SK-N-SH treated with all-trans-retinoic acid at 6 μM for 48 hours (cell line): ENCODE measurements at regions not wholly inside any gene's neighbourhood (a gene's known extent, or its start where the extent isn't known, plus 50 kb on each side); places are given as distances from the start of the nearest gene placed in this dataset.

Experiments
- ARNTL ChIP-seq: fragments of 450-650 bp; formaldehyde crosslinking; IDR thresholded peaks from 2 replicates; pipeline ENCODE4 v1.5.0; 2020; ENCODE audit warnings: low read depth, mild to moderate bottlenecking, moderate library complexity, borderline replicate concordance
- CSDC2 ChIP-seq: fragments of 250-450 bp; sonication (Bioruptor Pico); IDR thresholded peaks from 2 replicates; pipeline ENCODE4 v1.5.0; 2020; ENCODE audit warnings: mild to moderate bottlenecking, moderate library complexity
- GLIS3 ChIP-seq: fragments of 250-450 bp; sonication (Bioruptor Pico); IDR thresholded peaks from 2 replicates; pipeline ENCODE4 v1.5.0; 2020; ENCODE audit warnings: mild to moderate bottlenecking, moderate library complexity
- RARB ChIP-seq: fragments of 250-450 bp; sonication (Bioruptor Pico); IDR thresholded peaks from 2 replicates; pipeline ENCODE4 v1.8.0; 2021; ENCODE audit warnings: mild to moderate bottlenecking, moderate library complexity
- ZC3H10 ChIP-seq: fragments of 250-450 bp; sonication (Bioruptor Pico); IDR thresholded peaks from 2 replicates; pipeline ENCODE4 v1.5.1; 2021; ENCODE audit warnings: mild to moderate bottlenecking, moderate library complexity
- ZFP3 ChIP-seq: fragments of 250-450 bp; sonication (Bioruptor Pico); IDR thresholded peaks from 2 replicates; pipeline ENCODE4 v1.5.0; 2020; ENCODE audit warnings: mild to moderate bottlenecking, moderate library complexity
- ZFP30 ChIP-seq: fragments of 450-650 bp; formaldehyde crosslinking; IDR thresholded peaks from 2 replicates; pipeline ENCODE4 v1.5.0; 2022; ENCODE audit warnings: mild to moderate bottlenecking, moderate library complexity
- ZNF565 ChIP-seq: fragments of 450-650 bp; formaldehyde crosslinking; conservative IDR thresholded peaks from 2 replicates; pipeline ENCODE4 v1.5.0; 2020; ENCODE audit warnings: low read depth, mild to moderate bottlenecking, moderate library complexity
- TF ChIP-seq, protein P1 (sequence below): fragments of 250-450 bp; sonication (Bioruptor Pico); IDR thresholded peaks from 2 replicates; pipeline ENCODE4 v1.8.0; 2020; ENCODE audit warnings: mild to moderate bottlenecking, moderate library complexity, borderline replicate concordance
- TF ChIP-seq, protein P2 (sequence below): fragments of 250-450 bp; sonication (Bioruptor Pico); IDR thresholded peaks from 2 replicates; pipeline ENCODE4 v1.5.1; 2020; ENCODE audit warnings: low read depth, mild to moderate bottlenecking, moderate library complexity
- TF ChIP-seq, protein P3 (sequence below): fragments of 250-450 bp; sonication (Bioruptor Pico); IDR thresholded peaks from 2 replicates; pipeline ENCODE4 v1.5.1; 2021; ENCODE audit warnings: mild to moderate bottlenecking, moderate library complexity

DNA sequence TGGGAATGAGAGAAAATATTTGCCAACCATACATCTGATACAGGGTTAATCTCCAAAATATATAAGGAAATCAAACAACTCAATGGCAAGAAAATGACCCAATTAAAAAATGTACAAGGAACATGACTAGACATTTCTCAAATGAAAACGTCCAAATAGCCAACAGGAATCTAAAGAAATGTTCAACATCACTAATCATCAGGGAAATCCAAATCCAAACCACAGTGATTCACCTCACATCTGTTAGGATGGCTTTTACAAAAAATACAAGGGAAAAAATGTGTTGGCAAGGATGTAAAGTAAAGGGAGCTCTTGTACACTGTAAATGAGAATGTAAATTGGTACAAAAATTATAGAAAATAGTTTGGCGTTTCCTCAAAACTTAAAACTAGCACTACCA is 54.7 kb upstream of the ZRANB2 start:
- TF ChIP-seq ZFP30 (CRISPR knock-in tag) (no peak), ARNTL (no peak), ZNF565 (CRISPR knock-in tag) (no peak), ZFP3 (CRISPR knock-in tag) (no peak), GLIS3 (CRISPR knock-in tag) (no peak), ZC3H10 (CRISPR knock-in tag) (no peak), RARB (CRISPR knock-in tag) (no peak), CSDC2 (CRISPR knock-in tag) (no peak)
- TF ChIP-seq, protein P1, sequence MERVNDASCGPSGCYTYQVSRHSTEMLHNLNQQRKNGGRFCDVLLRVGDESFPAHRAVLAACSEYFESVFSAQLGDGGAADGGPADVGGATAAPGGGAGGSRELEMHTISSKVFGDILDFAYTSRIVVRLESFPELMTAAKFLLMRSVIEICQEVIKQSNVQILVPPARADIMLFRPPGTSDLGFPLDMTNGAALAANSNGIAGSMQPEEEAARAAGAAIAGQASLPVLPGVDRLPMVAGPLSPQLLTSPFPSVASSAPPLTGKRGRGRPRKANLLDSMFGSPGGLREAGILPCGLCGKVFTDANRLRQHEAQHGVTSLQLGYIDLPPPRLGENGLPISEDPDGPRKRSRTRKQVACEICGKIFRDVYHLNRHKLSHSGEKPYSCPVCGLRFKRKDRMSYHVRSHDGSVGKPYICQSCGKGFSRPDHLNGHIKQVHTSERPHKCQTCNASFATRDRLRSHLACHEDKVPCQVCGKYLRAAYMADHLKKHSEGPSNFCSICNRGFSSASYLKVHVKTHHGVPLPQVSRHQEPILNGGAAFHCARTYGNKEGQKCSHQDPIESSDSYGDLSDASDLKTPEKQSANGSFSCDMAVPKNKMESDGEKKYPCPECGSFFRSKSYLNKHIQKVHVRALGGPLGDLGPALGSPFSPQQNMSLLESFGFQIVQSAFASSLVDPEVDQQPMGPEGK = no peak
- TF ChIP-seq, protein P2, sequence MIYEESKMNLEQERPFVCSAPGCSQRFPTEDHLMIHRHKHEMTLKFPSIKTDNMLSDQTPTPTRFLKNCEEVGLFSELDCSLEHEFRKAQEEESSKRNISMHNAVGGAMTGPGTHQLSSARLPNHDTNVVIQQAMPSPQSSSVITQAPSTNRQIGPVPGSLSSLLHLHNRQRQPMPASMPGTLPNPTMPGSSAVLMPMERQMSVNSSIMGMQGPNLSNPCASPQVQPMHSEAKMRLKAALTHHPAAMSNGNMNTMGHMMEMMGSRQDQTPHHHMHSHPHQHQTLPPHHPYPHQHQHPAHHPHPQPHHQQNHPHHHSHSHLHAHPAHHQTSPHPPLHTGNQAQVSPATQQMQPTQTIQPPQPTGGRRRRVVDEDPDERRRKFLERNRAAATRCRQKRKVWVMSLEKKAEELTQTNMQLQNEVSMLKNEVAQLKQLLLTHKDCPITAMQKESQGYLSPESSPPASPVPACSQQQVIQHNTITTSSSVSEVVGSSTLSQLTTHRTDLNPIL (CRISPR knock-in tag) = no peak
- TF ChIP-seq, protein P3, sequence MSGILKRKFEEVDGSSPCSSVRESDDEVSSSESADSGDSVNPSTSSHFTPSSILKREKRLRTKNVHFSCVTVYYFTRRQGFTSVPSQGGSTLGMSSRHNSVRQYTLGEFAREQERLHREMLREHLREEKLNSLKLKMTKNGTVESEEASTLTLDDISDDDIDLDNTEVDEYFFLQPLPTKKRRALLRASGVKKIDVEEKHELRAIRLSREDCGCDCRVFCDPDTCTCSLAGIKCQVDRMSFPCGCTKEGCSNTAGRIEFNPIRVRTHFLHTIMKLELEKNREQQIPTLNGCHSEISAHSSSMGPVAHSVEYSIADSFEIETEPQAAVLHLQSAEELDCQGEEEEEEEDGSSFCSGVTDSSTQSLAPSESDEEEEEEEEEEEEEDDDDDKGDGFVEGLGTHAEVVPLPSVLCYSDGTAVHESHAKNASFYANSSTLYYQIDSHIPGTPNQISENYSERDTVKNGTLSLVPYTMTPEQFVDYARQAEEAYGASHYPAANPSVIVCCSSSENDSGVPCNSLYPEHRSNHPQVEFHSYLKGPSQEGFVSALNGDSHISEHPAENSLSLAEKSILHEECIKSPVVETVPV (CRISPR knock-in tag) = no peak
